GM21529 (cell line): ENCODE measurements at regions not wholly inside any gene's neighbourhood (a gene's known extent, or its start where the extent isn't known, plus 50 kb on each side); places are given as distances from the start of the nearest gene placed in this dataset.

Experiments used
- ATAC-seq: cut with Tn5 transposase; IDR thresholded peaks from one replicate; pipeline ENCODE4 v1.9.1; 2021; ENCODE audit not compliant: unreplicated experiment

GRCh38 chr14:76974365-76974764 is 54.1 kb downstream of the IRF2BPL start:
- no peak for ATAC-seq

GRCh38 chr14:76971549-76971948 is 57.0 kb downstream of the IRF2BPL start:
- no peak for ATAC-seq

GRCh38 chr14:76968621-76969063 is 59.9 kb downstream of the IRF2BPL start:
- ATAC-seq: no peak

- no peak for ATAC-seq
Observed at GRCh38 chr14:76967788-76968187, 60.7 kb downstream of the IRF2BPL start.

GRCh38 chr14:76965232-76965631 is 63.3 kb downstream of the IRF2BPL start:
- no peak for ATAC-seq

DNA sequence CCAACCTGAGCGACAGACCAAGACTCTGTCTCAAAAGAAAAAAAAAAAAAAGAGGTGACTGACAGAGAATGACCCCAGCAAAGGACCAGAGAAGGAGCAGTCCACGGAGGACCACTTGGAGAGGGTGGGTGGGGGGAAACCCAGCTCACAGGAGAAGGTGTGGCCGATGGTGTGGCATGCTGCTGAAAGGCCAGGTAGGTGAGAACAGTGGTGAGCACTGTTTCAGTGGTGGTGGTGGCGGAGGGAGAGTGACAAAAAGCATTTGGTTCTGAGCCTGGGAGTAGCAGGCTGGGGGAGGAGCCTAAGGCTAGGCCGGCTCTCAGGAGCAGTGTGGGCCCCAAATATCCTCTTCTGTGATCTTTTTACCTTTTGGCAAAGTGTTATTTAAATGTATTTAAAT is 63.8 kb downstream of the IRF2BPL start:
- ATAC-seq: no peak

DNA sequence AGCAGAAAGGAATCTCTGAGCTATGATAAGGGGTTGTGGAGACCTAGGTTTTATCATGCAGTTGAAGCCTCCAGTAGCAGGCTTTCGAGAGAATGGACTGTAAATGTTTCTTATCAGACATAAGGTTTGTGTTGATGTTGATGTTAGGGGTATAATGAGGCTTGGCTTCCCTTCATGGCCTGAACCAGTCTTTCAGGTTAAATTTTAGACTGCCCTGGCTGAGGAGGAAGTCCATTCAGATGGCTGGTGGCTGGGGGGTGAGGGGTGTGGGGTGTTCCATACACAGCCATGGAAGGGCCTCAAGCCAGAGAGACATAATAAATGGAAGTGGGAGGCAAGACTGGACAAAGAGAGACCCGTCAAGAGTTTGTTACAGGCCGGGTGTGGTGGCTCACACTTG is 65.1 kb downstream of the IRF2BPL start:
- ATAC-seq: no peak

DNA sequence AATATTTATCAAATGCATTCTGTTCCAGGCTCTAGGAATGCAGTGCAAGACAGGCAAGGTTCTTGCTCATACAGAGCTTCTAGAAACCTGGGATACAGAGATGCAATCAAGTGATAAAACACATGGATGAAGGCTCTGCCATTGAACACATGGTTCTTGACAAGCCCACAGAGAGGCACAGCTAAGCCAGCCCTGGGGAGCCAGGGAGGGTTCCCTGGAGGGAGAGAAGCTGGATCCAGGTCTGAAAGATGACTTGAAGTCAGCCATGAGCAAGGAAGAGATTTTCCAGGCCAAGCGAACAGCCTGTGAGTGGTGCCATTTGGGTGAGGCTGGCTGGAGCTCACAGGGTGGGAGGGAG is 66.2 kb downstream of the IRF2BPL start:
- ATAC-seq: no peak

- ATAC-seq: peak; percentile 82
Observed at GRCh38 chr14:76961631-76962302, 66.7 kb downstream of the IRF2BPL start.

GRCh38 chr14:76958980-76959710 is 69.4 kb downstream of the IRF2BPL start:
- ATAC-seq: peak; percentile 30

DNA sequence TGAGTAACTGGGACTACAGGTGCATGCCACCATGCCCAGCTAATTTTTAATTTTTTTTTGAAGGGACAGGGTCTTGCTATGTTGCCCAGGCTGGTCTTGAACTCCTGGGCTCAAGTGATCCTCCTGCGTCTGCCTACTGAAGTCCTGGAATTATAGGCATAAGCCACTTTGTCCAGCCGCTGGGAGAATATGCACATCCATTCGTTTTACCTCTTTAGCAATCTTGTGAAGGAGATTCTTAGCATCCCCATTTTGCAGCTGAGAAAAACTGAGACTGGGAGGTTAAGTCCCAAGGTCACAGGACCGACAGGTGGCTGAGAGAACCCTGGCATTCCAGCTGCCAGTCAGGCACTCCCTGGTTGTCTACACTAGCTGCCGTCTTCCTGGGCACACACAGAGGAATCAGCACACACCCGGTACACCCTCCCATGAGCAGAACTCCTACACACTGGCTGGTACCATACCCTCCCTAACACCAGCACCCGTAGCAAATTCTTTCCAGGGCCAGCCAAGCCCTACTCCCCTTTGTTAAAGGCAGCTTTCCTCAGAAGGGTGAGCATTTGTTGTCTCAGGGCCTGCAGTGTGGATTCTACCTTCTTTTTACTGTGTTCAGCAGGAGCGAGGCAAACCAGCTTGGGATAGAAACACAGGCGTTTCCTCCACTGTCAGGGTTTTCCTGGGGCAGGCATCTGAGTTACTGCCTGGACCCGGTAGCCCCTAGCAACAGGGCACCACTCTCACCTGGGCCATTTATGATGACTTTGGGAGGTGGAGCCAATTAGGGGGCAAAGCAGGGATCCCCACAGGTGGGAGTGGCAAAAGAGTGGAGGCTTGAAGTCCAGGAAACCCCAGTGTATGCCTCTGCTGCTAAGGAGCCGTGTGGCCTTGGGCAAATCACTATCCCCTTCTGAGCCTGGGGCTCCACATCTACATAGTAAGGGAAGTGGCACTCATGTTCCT is 70.2 kb downstream of the IRF2BPL start:
- no peak for ATAC-seq

DNA sequence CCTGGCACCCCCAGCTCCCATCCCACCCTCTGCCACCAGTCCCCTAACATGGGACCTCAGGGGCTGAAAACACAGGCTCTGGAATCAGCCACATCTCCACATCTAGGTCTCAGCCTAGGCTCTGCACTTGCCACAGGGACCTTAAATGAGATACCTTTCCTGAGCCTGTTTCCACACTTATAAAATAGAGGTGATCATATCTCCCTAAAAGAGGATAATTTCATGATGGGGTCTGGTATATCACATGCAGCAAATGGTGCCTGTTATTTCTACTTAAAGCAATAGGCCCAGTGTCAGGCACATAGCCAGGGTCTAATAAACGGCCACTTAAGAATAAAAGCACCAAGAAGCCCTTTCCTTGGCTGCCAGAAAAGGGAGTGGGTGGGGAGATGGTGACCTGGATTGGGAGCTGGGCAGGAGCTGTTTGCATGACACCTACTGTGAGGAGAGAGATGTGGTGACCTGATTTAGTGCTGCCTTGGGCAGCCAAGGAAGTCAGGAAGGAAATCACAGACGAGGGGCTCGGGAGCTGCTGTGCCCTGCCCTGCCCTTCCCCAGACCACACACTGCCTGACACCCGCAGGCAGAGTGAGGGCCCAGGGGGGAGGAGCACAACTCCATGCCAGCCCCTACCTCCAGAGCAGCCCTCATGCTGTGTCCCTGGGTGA is 71.2 kb downstream of the IRF2BPL start:
- no peak for ATAC-seq

- peak; percentile 34 for ATAC-seq
Observed at GRCh38 chr14:76956316-76957090, 72.0 kb downstream of the IRF2BPL start.

GRCh38 chr14:76955575-76956315 is 72.8 kb downstream of the IRF2BPL start:
- ATAC-seq: peak; percentile 27

- no peak for ATAC-seq
Observed at GRCh38 chr14:76954394-76955190, 73.9 kb downstream of the IRF2BPL start.

DNA sequence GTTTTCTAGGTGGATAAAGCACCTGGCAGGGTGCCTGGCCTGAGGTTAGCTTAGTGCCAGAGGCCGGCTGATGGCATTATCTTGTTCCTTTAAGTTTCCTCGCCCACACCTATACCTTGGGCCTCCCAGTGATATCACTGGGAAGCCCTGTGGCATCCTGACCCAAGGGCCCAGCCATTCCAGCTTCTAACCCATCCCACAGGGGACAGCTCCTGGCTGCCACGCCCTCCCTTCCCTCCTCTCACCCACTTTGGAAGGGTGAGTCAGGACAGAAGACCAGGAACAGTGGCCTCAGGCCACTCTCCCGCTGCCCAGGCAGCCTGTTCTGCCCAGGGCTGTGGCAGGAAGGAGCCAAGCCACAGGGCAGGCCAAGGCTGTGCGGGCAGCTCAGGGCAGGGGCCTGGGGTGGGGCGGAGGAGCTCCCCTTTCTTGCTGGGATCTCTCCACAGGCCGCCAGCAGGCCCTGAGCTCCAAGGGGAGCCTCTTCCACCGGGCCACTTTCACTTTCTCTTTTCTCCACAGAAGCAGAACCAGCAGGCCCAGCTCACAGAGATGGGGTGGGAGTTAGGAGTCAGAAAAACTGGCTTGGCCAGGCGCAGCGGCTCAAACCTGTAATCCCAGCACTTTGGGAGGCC is 75.1 kb downstream of the IRF2BPL start:
- no peak for ATAC-seq

DNA sequence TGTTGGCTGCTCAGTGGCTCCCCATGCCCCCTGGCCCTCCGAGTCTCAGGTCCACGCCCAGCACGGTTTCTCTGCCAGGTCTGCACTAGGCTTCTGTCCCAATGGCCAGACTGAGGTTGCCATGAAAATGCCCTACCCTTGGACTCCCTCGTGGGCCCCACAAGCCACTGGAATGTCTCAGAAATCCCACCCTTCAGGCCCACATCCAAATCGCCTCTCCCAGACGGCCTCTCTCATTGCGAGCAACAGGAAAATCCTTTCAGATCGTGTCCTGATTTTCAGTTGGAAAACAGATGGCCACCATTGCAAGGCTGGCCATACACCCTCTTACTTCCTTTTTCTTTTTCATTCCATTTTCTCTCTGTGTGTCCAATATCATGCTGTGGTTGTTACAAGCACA is 77.3 kb downstream of the IRF2BPL start:
- ATAC-seq: no peak
